NCI-H526 treated with DMSO at 0.1 percent for 48 hours (cell line): ENCODE measurements at regions not wholly inside any gene's neighbourhood (a gene's known extent, or its start where the extent isn't known, plus 50 kb on each side); places are given as distances from the start of the nearest gene placed in this dataset.

Source experiments
- DNase-seq: peaks from one replicate; lab custom pipeline; 2025; lab: John Stamatoyannopoulos, UW

DNA sequence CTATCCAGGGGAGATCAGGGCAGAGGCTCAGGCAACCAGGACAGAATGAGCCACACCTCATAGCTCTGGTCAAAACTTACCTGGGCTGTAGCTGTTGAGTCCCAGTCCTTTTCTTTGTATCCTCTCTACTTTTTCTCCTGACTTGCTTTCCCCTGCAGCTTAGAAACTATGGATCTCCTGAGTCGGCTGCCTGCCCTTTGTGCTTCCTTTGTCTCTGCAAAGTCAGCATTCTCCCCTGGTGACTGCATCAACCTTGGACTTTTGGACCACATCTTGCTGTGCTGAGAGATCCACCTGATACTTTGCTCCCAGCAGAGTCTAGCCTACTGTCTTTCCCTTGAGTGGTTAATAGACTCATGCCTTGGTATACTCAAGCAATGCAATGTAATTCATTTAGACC, 353.3 kb downstream of the SIPA1L2 start:
- DNase-seq: no peak

DNA sequence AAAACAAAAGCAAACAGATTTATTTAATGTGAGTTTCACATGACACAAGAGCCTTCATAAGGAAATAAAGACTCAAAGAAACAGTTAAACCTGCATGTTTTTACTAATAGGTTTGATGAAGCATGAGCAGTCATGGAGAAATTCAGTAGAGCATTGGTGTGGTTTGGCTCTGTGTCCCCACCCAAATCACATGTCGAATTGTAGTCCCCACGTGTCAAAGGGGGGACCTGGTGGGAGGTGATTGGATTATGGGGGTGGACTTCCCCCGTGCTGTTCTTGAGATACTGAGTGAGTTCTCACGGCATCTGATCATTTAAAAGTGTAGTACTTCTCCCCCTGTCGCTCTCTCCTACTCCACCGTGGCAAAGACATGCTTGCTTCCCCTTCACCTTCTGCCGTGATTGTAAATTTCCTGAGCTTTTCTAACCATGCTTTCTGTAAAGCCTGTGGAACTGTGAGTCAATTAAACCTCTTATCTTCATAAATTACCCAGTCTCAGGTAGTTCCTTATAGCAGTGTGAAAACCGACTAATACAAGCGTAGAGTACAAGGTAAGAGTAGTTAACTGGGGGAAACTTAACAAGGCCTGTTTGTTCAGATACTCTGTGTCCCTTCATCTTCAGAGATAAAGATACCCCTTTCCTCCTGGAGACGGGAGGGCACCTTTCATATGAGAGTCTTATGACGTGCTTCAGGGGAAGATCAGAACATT, 354.8 kb downstream of the SIPA1L2 start:
- no peak for DNase-seq

- DNase-seq: no peak
Measured at GRCh38 chr1:232274236-232274855, 355.6 kb downstream of the SIPA1L2 start.

DNA sequence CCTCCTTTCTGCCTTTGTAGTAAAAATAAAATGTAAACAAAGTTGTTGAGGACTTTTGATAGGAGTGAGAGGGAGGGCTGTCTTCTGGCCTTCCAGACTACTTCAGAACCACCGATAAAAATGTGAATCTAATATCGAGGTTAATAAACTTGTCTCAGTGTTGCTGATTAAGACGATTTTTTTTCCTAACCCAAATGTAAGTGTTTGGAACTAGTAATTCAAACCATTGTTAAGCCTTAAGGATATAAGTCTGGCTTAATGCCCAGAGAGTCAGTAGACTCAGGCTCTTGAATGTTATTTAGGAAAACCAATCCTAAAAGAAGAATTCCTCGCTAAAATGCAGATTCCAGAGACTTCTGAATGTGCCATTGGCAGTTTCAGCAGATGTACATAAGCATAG, 356.9 kb downstream of the SIPA1L2 start:
- no peak for DNase-seq

DNA sequence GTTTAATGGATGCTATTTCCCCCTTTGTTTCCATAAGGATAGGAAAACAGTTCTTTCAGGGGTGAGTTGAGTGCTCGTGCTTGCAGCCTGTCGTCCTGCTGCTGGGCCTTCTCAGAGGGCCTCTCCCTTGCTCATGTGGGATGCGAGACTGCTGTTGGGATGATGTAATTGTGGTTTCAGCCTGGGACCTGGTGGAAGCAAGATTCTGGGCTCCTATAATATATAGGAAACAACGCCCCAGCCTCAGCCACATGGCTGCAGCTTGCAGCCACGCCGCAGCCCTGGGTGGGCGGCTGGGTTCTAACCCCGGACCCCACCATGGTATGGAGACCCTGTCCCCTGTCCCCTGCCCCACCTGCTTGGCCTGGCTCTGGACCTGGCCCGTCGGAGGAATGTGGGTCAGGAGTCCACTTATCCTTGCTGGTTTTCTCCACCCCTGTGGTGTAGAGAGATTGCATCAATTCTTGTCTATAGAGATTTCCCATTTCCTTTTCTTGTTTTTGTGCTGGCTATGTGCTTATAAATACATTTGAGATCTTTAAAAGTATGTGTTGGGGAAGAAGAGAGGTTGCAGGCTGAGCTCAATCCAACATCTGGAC, 357.8 kb downstream of the SIPA1L2 start:
- DNase-seq: no peak

- no peak for DNase-seq
Measured at GRCh38 chr1:232271299-232271698, 358.6 kb downstream of the SIPA1L2 start.

DNA sequence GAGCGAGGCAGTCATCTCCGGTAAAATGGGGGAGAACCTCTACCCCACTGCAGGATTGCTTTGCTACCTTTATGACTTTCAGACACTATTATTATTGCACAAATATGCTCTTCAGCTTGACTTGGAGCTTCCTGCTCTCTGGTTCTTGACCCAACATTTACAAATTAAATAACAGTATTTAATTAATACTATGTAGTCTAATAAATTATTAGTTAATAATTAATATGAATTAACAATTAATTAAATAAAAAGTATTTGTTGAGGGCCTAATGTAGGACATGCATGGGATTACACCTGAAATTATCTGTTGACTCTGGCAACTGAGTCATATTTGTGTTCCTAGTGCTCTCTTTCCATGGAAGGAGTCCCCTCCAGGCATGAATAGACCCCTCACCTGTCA, 359.9 kb downstream of the SIPA1L2 start:
- no peak for DNase-seq

- no peak for DNase-seq
Measured at GRCh38 chr1:232267837-232268598, 361.9 kb downstream of the SIPA1L2 start.

DNA sequence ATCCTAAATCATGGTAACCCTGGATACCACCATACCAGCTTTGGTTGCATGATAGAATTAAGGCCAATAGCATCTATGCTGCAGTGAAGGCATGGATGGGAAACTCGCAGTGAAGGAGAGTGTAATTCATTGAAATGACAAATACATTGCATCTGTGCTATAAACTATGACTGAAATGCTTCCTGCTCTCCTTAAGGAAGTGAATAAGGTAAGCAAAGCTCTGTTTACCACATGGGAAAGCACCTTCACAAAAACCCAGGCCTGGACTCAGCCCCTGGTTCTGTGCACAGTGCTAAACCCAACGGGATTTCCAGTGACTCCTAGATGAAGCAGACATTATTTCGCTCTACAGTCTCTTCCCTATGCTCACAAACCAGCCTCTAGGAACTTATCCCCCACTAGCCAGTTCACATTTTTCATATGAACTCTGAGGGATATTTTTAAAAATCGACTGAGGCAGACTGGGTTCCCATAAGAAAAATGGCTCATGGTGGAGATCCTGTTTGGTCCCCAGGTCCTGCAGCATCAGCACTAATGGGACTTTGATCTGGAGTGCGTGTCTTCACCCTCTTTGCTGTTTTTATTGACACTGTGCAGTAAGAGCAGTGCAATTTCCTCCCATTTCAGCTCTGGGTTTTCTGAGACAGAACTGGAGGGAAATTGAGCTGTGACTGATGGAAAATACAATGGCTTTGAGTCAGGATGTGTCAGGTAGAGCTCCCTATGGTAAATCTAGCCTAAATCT, 362.7 kb downstream of the SIPA1L2 start:
- no peak for DNase-seq

DNA sequence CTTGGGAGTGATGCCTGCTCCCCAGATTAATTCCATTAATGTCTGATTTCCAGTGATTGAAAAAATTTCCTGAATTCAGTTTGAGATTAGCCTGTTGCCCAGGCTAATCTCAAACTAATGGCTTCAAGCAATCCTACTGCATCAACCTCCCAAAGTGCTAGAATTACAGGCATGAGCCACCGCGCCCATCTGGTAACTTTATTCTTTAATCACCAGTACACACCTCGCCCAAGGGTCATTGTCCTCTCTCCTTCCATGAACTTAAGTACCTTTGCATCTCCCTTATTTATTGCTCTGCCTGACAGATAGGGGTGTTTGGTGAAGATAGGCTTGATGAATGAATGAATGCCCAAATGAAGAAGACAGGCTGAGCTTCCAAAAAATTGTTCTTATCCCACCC, 366.5 kb downstream of the SIPA1L2 start:
- DNase-seq: no peak

DNA sequence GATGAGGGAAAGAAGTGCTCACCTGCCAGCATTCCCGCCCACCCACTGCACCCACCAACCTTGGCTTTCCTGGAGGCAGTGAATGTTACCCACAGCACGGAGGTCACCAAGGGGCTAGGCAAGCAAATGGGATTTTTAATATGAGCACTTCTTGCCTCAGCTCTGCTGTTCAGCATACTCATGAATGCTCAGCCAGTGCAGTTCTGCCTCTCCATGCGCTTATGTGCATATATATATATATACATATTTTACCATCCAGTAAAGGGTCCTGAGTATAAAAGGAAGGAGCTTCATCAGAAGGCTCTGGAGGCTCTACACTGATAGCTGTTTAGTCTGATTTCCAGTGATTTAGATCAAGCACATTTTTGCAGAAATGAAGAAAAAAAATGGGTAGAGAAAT, 366.9 kb downstream of the SIPA1L2 start:
- DNase-seq: no peak

DNA sequence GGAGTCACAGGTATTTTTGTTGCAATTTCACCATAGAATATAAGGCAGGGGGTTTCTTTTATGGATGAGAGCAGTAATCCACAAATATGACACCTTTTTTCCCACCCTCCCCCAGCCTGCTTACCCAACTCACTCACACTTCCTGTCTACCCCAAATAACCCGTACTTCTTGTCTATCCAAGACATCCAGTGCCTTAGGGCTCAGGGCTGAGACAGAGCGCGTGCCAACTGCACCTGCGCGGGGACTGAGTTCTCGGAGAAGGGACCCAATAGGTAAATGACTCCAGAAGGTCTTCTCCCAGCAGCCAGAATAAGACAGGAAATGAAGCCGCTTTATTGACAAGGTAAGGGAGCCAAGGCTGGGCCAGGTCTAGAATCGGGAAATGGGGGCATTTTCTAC, 369.1 kb downstream of the SIPA1L2 start:
- no peak for DNase-seq

- no peak for DNase-seq
Measured at GRCh38 chr1:232260045-232260444, 369.9 kb downstream of the SIPA1L2 start.

GRCh38 chr1:232259333-232259732, 370.6 kb downstream of the SIPA1L2 start:
- DNase-seq: no peak

DNA sequence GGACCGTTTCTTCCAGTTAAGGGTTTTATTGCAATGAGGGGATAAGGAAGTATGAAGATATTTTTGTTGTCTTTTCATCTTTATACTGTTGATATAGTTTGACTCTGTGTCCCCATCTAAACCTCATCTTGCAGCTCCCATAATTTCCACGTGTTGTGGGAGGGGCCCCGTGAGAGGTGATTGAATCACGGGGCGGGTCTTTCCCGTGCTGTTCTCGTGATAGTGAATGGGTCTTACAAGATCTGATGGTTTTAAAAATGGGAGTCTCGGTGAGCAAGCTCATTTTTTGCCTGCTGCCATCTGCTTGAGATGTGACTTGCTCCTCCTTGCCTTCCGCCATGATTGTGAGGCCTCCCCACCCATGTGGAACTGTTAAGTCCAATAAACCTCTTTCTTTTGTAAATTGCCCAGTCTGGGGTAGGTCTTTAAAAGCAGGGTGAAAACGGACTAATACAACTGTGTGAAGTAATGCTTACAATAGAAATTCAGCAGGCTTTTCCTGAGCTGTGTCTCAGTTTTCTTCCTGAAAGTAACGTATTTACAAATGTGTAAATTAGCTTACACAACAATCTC, 377.3 kb downstream of the SIPA1L2 start:
- DNase-seq: no peak

DNA sequence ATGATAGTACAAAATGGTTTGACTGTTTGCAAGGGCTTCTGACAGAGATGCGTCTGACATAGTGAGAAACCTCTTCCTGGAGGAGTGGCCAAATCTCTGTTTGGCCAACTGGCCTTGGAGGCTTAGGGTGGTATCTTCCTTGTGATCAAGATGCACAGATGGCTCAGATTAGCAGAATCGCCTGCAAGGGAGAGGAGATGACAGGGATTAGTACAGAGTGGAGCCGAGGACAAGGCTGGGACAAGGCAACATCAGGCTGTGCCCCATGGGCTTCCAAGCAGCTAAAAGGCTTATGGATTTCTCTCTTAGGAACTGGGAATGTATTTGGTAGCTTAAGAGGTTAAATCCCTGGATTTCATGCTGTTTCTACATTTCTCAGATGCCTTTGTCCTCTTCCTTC, 379.1 kb downstream of the SIPA1L2 start:
- DNase-seq: no peak

DNA sequence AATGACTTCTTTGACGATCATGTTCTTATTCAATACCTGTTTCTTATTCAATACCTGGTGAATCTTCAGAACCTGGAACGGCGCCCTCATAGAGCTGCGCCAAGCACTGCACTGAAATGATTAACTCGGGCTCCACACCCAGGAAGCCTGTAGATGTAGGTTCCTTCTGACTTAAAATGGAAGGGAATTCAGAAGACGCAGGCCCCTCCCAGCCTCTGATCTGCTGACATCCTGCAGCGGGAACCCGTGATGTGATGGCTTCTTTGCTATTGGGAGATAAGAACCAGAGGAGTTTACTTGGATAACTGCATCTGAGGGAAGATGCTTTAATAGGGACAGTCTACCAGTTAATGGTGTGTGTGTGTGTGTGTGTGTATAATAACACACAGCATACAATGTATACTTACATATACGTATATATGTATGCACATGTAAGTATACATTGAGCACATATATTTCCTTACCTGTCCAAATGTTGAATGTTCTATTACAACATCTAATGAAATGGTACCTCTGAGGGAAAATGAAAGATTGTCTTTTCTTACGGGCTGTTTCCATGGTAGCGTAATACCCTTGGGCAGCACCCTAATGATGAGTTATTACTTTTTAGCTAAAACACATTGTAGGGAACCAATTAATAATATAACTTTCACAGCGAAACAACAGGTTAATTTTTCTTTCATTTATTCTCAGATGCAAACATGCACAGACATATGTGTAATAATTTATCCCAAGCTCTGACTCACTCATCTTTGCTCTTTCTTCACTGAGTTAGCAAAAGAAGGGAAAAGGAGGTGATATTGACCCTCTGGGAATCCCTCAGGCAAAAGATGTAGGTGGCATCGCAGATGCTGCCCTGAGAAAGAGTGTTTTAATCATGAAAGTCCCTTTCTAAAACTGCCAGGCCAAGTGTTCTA, 379.8 kb downstream of the SIPA1L2 start:
- no peak for DNase-seq

DNA sequence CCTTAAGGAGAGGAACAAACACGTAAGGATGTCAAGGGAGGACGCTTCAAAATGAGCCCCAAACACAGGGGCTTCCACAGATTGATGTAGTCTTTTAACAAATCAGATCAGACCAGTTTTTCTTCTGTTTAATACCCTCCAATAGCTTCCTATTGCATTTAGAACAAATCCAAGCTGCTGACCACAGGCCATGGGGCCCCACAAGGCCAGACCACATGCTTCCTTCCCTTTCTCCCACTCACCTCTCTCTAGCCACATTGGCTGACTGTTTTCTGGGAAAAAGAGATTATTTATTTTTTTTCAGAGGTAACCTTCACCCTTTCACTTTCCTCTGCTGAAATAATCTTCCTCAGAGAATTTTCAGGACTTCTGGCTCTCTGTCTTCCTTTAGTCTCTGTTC, 380.6 kb downstream of the SIPA1L2 start:
- DNase-seq: no peak

- DNase-seq: no peak
Measured at GRCh38 chr1:232248276-232248820, 381.6 kb downstream of the SIPA1L2 start.

- DNase-seq: no peak
Measured at GRCh38 chr1:232247669-232248068, 382.3 kb downstream of the SIPA1L2 start.
